HuH-7 (cell line): ENCODE measurements at regions not wholly inside any gene's neighbourhood (a gene's known extent, or its start where the extent isn't known, plus 50 kb on each side); places are given as distances from the start of the nearest gene placed in this dataset.
"Not testable (repeated sequence)": the region's sequence is repeated elsewhere in the genome, so short reads cannot be mapped to it uniquely, and the experiment has no call there.

Experiments used
- DNase-seq: peaks from one replicate; pipeline ENCODE4 v3.0.0; 2011; ENCODE audit warnings: low spot score

DNA sequence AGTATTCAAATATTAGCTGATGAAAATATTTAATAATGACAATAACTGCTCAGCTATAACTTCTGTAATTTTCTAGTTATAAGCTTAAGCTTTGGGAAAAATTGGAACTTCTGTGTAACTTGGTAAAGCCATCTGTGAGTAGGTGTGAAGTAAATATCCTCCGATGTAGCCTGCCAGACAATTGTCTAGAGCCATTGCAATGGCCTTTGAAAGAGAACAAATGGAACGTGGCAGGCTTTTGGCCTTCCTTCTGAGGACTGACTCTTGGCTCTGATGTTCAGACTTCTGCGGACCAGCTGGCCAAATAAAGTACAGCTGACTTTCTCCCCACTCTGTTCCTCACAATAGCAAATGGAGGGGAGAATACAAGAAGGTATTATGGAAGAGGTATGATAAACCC lies 203.4 kb upstream of the NMUR2 start:
- no peak for DNase-seq

GRCh38 chr5:152619756-152620155 lies 214.7 kb upstream of the NMUR2 start:
- DNase-seq: no peak

GRCh38 chr5:152622628-152623027 lies 217.5 kb upstream of the NMUR2 start:
- no peak for DNase-seq

DNA sequence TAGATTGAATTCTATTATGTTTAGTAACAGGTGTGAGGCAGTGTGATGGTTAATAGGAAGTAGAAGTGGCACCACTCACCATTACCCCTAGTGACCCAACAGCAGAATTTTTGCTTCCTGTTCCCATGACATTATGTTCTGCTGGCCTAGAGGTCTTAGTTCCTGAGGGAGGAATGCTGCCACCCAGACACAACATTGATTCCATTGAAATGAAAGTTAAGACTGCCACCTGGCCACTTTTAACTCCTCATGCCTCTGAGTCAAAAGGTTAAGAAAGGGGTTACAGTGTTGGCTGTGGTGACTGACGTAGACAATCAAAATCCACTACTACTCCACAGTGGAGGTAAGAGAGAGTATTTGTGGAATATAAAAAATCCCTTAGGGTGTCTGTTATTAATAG lies 218.9 kb upstream of the NMUR2 start:
- no peak for DNase-seq

DNA sequence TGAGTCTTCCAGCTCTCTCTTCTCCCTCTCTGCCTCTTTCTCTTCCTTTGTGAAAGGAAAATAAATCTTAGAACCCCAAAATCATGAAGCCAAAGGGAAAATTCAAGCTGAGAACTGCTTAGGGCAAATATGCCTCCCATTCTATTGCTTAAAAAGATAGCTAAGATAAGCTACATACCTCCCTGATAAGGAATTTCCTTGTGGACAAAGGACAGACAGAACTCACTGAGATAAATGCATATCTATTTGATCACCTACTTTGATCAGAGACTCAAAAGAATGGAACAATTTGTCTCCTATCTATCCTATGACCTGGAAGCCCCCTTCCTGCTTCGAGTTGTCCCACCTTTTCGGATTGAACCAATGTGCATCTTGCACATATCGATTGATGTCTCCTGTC lies 220.6 kb upstream of the NMUR2 start:
- no peak for DNase-seq

GRCh38 chr5:152631221-152631620 lies 226.1 kb upstream of the NMUR2 start:
- DNase-seq: no peak

GRCh38 chr5:152632360-152632759 lies 227.3 kb upstream of the NMUR2 start:
- no peak for DNase-seq

DNA sequence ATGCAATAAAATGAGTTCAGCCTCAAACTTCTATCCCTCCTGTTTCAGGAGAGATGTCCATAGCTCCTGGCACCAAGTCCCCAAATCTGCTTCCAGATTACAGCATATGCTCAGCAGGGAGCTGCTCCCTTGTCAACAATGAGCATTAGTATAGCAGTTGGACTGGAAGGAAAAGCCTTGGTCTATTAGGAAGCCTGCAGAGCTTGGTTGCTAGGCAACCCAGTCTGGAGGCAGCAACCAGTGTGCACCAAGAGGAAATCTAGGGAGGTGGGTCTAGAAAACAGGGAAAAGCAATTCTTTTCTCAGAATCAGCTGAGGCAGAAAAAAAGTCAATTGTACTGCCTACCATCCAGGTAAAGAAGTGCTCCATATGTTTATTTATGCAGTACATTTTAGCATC lies 229.5 kb upstream of the NMUR2 start:
- no peak for DNase-seq

GRCh38 chr5:152638996-152639552 lies 234.0 kb upstream of the NMUR2 start:
- DNase-seq: no peak

DNA sequence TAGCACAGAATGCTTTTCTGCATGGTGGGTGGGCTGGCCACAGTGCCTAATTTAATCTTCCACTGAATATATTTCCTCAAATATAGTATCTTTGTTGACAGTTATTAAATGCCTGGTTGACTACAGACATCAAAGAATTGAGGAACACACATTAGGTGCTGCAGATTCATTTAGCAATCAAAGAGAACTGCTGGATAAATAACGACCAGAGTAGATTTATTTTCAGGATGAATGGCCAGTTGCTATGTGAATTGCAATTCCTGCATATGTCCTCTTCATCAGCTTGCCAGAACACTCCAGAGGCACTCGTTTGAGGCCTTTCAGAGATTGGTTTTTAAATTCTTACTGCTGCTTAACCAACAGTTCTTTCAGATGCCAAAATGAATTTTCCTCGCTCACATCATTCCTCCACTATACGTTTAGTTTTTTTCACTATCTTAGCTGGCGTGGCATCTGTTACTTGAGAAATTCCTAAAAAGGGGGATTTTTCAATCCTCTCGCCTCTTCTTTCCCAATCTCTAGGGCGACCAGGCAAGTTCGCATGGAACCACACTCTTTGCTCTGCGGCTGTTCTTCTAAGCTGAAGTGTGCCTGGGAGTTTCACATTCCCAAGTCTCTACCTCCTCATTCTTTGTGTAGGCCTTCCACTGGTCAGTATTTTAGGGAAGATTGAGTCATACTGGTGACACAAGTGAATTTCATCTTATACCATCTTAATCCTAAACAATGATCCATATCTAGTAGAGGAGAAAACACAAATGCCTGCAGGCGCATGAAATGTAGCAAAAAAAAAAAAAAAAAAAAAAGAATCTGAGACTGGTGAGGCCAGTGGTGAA lies 237.1 kb upstream of the NMUR2 start:
- DNase-seq: no peak

- DNase-seq: no peak
Observed at GRCh38 chr5:152642880-152643279, 237.8 kb upstream of the NMUR2 start.

- DNase-seq: no peak
Observed at GRCh38 chr5:152644029-152644728, 239.1 kb upstream of the NMUR2 start.

GRCh38 chr5:152649609-152650008 lies 244.5 kb upstream of the NMUR2 start:
- DNase-seq: no peak

GRCh38 chr5:152650413-152650812 lies 245.3 kb upstream of the NMUR2 start:
- no peak for DNase-seq

DNA sequence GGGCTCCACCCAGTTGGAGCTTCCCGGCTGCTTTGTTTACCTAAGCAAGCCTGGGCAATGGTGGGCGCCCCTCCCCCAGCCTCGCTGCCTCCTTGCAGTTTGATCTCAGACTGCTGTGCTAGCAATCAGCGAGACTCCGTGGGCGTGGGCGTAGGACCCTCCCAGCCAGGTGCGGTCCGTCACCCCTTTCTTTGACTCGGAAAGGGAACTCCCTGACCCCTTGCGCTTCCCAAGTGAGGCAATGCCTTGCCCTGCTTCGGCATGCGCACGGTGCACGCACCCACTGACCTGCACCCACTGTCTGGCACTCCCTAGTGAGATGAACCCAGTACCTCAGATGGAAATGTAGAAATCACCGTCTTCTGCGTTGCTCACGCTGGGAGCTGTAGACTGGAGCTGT lies 254.4 kb upstream of the NMUR2 start:
- DNase-seq: not testable (repeated sequence)

GRCh38 chr5:152673601-152674000 lies 268.5 kb upstream of the NMUR2 start:
- no peak for DNase-seq

DNA sequence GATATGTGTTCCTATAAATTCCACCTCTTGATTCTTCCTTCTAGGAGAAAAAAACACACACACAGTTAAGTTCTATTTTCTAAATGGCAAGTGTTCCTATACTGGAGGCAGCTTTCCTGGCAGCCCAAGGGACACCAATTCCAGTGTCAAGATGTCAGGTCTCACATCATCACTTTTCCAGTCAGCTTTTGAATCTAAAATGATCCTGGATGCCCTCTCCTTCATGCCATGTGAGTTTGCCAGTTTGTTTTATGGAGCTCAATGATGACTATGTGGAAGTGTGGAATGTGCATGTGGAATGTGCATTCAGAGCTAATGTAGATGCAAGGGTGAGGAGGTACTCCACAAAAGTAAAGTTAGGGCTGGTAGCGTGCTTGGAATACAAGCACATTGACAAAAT lies 269.3 kb upstream of the NMUR2 start:
- DNase-seq: no peak

GRCh38 chr5:152676196-152676595 lies 271.1 kb upstream of the NMUR2 start:
- DNase-seq: no peak

DNA sequence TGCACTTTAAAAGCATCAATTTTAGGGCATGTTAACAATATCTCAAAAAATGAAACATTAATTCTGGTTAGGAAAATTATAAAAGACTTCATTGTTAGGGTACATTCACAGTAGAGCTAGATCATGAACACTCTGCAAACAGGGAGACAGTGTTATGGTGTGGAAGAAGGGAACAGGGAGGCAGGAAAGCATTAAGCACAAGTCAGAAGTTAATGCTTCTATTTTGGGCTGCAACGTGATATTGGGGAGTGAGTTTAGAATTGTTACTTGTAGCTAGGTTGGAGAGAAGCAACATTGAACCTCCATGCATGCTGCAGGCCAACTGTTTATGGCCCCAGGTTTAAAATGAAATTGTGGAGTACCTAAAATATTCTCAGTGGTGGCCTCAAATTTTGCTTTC lies 278.1 kb upstream of the NMUR2 start:
- no peak for DNase-seq

GRCh38 chr5:152686931-152687330 lies 281.9 kb upstream of the NMUR2 start:
- no peak for DNase-seq

DNA sequence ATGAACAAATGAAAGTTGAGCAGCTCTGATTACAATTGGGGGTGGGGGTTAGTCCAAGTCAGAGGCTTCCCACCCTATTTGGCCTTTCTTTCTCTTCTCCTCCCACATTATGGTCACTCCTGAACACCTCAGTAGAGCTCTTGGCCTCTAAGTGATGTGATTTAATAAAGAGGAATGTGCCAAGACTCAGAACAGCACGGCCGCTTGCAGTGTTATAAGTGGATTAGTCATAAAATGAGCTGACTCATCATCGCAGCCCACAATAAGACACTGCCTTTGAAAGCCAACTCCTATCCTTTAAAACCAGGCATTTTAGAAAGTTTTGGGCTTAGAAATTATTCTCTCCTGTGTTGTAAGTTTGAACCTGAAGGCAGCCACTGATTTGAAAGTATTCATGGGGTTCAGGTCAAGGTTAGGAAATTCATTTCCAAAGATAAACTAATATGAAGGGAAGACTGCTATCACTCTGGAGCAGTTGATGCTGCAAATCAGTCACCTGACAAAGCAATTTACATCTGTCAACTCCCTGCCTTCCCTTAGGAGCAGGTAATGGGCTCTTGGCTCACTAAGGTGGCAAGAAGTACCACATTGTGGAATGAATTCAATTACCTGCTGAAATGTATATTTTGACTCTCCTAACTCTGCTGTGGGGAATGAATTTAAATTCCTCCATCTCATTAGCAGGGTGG lies 283.6 kb upstream of the NMUR2 start:
- DNase-seq: no peak

DNA sequence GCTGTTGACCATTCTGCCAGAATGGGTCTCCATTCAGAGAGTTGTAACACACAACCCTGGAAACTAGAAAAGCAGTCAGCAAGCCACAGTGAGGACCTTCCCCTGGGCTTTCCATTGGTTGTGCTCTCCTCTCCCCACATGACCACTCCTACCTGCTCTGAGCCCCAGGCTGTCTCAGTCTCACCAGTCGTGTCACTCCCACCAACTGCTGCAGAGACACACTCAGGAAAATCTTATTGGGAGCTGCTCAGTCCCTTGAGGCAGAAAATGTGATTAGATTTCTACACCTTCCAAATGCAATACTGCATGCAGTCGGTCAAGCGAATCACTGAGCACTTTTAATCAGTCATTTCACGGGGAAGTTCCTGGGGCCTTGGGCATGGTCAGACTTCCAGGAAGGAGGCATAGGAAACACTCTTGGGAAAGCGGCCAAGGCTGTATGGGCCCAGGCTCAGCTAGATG lies 284.2 kb upstream of the NMUR2 start:
- no peak for DNase-seq

DNA sequence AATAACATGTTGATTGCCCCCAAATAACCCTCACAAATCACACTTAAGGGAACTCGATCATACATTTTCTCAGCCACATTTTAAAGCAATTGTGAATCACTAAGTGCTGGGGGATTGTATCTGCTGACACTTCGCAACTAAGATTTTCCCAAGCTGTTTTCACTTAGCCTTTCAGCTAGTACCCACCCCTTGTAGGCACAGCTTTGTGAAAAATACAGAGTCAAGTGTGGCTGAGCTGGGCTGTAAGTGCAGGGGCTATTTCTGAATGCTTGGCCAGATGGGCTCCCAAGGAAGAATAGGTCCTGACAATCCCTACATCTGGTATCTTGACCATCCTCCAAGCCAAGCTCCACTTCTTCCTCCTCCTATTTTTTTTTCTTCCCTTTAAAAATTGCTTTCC lies 289.2 kb upstream of the NMUR2 start:
- DNase-seq: no peak
